ENCODE measurements at regions not wholly inside any gene's neighbourhood (a gene's known extent, or its start where the extent isn't known, plus 50 kb on each side); places are given as distances from the start of the nearest gene placed in this dataset.
"Not testable (repeated sequence)": the region's sequence is repeated elsewhere in the genome, so short reads cannot be mapped to it uniquely, and the experiment has no call there.

DNA sequence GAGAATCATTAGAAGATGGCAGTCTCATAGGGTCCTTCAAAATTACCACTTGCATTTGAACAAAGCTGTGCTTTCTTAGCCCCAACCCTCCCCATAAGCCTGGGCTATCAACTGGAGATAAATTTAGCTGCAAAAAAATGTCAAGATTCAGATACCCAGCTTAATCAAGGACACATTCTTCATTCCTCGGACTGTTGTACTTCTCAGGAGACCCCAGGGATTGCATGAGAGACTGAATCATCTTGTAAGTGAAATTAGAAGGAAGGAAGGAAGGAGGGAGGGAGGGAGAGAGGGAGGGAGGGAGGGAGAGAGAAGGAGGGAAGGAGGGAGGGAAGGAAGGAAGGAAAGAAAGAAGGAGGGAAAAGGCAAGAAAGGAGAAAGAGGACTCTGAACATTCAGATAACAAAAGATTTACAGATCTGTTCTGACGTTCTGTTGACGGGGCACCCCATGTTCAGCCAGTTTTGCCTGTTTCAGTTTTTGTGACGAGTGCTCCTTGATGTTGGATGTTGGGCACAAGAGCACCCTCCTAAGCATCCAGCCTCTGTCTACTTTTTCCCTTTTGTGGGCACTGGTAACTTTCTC lies 498.7 kb downstream of the PREX1 start:
- Mint-ChIP-seq H3K27me3 (ENCODE audit: unreplicated experiment) (peaks cover 29% of the 10 kb centered on the region), H3K36me3 (ENCODE audit: insufficient read depth, unreplicated experiment) (no peaks in the 10 kb centered on the region), H3K4me3 (ENCODE audit: low read depth, unreplicated experiment) (no peak overlapping the region), H3K4me1 (ENCODE audit: low read depth, unreplicated experiment) (peaks cover 18% of the 10 kb centered on the region), H3K27ac (ENCODE audit: unreplicated experiment) (no peak overlapping the region), H3K9me3 (ENCODE audit: low read depth, unreplicated experiment) (no peaks in the 10 kb centered on the region)
- intact Hi-C loops (cut with micrococcal nuclease; ENCODE audit: unreplicated experiment), result no loop called here
- no TSS peak for BruUV-seq (replicated peaks)
- no peak for DNase-seq
- TF ChIP-seq, protein P1, sequence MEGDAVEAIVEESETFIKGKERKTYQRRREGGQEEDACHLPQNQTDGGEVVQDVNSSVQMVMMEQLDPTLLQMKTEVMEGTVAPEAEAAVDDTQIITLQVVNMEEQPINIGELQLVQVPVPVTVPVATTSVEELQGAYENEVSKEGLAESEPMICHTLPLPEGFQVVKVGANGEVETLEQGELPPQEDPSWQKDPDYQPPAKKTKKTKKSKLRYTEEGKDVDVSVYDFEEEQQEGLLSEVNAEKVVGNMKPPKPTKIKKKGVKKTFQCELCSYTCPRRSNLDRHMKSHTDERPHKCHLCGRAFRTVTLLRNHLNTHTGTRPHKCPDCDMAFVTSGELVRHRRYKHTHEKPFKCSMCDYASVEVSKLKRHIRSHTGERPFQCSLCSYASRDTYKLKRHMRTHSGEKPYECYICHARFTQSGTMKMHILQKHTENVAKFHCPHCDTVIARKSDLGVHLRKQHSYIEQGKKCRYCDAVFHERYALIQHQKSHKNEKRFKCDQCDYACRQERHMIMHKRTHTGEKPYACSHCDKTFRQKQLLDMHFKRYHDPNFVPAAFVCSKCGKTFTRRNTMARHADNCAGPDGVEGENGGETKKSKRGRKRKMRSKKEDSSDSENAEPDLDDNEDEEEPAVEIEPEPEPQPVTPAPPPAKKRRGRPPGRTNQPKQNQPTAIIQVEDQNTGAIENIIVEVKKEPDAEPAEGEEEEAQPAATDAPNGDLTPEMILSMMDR (IDR thresholded peaks at IDR 0.05; ENCODE audit: unreplicated experiment), result no peak
- CTCF ChIA-PET, result interaction anchor here (0.5 to 1.7 kb wide), 7 partner anchors 10 to 1162 kb away, joined by 3 to 7 read pairs (median 4); no protein-coding TSS in a partner anchor

DNA sequence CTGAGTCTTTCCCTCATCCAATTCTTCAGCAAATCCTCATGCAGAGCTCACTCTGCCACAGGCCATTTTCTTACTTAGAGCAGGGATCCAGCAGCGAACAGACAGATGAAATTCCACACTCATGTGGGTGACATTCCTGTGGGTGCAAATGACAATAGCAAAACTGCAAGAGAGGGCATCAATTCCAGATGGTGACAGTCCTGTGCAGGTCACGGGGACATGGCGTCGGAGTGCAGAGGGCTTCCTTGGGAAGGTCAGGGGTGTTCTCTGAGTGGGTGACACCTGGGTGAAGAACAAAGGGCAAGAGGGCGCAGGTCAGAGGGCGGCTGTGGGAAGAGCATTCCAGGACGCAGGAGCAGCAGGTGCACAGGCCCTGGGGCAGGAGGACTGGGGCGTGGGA lies 500.0 kb downstream of the PREX1 start:
- DNase-seq; intact Hi-C loops (cut with micrococcal nuclease; ENCODE audit: unreplicated experiment); H3K4me3 Mint-ChIP-seq (ENCODE audit: low read depth, unreplicated experiment); H3K36me3 Mint-ChIP-seq (ENCODE audit: insufficient read depth, unreplicated experiment); BruUV-seq (replicated peaks); CTCF ChIA-PET; H3K9me3 Mint-ChIP-seq (ENCODE audit: low read depth, unreplicated experiment): not testable (repeated sequence)
- Mint-ChIP-seq H3K27me3 (ENCODE audit: unreplicated experiment) (peaks cover 29% of the 10 kb centered on the region), H3K4me1 (ENCODE audit: low read depth, unreplicated experiment) (peaks cover 18% of the 10 kb centered on the region), H3K27ac (ENCODE audit: unreplicated experiment) (peak overlapping the region; percentile 8)

DNA sequence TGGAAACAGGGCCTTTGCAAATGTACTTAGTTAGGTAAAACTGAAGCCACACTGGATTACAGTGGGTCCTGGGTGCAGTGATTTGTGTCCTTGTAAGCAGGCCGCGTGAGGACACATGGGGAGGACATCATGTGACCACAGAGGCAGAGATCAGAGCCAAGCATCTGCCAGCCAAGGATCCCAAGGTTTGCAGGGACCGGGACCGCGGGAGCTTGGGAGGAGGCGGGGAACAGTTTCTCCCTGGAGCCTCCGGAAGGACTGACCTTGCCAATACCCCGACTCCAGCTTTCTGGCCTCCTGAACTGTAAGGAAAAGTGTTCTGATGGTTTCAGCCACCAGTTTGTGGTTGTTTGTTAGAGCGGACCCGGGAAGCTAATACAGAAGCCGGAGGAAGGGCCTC lies 500.9 kb downstream of the PREX1 start:
- CTCF ChIA-PET, result no interaction called here
- no peaks in the 10 kb centered on the region for H3K9me3 Mint-ChIP-seq (ENCODE audit: low read depth, unreplicated experiment)
- DNase-seq, result no peak
- H3K4me1 Mint-ChIP-seq (ENCODE audit: low read depth, unreplicated experiment), result peaks cover 8% of the 10 kb centered on the region
- BruUV-seq (replicated peaks), result no TSS peak
- peaks cover 29% of the 10 kb centered on the region for H3K27me3 Mint-ChIP-seq (ENCODE audit: unreplicated experiment)
- TF ChIP-seq, protein P1 (IDR thresholded peaks at IDR 0.05; ENCODE audit: unreplicated experiment), result no peak
- H3K27ac Mint-ChIP-seq (ENCODE audit: unreplicated experiment), result no peak overlapping the region
- intact Hi-C loops (cut with micrococcal nuclease; ENCODE audit: unreplicated experiment), result no loop called here
- H3K36me3 Mint-ChIP-seq (ENCODE audit: insufficient read depth, unreplicated experiment), result no peaks in the 10 kb centered on the region
- no peak overlapping the region for H3K4me3 Mint-ChIP-seq (ENCODE audit: low read depth, unreplicated experiment)

DNA sequence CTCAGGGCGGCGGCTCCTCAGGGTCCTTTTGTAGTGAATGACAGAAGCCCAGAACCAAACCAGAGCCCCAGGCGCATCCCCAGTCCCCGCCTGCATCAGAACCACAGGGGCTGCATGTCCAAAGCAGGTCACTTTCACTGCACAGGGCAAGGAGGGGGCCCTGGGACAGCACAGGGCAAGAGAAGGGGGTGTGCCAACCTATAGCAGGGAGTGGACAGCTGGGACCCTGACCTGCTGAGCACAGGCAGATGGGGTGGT lies 501.4 kb downstream of the PREX1 start:
- no peak overlapping the region for H3K4me3 Mint-ChIP-seq (ENCODE audit: low read depth, unreplicated experiment)
- no peak overlapping the region for H3K27ac Mint-ChIP-seq (ENCODE audit: unreplicated experiment)
- no peak for DNase-seq
- no peaks in the 10 kb centered on the region for H3K9me3 Mint-ChIP-seq (ENCODE audit: low read depth, unreplicated experiment)
- H3K36me3 Mint-ChIP-seq (ENCODE audit: insufficient read depth, unreplicated experiment), result no peaks in the 10 kb centered on the region
- peaks cover 6% of the 10 kb centered on the region for H3K4me1 Mint-ChIP-seq (ENCODE audit: low read depth, unreplicated experiment)
- peaks cover 29% of the 10 kb centered on the region for H3K27me3 Mint-ChIP-seq (ENCODE audit: unreplicated experiment)
- TF ChIP-seq, protein P1 (IDR thresholded peaks at IDR 0.05; ENCODE audit: unreplicated experiment), result no peak
- BruUV-seq (replicated peaks), result no TSS peak
- CTCF ChIA-PET, result no interaction called here
- intact Hi-C loops (cut with micrococcal nuclease; ENCODE audit: unreplicated experiment), result no loop called here

- TF ChIP-seq, protein P1 (IDR thresholded peaks at IDR 0.05; ENCODE audit: unreplicated experiment), result no peak
- H3K4me1 Mint-ChIP-seq (ENCODE audit: low read depth, unreplicated experiment), result peaks cover 6% of the 10 kb centered on the region
- peaks cover 29% of the 10 kb centered on the region for H3K27me3 Mint-ChIP-seq (ENCODE audit: unreplicated experiment)
- no peak overlapping the region for H3K4me3 Mint-ChIP-seq (ENCODE audit: low read depth, unreplicated experiment)
- intact Hi-C loops (cut with micrococcal nuclease; ENCODE audit: unreplicated experiment), result no loop called here
- H3K9me3 Mint-ChIP-seq (ENCODE audit: low read depth, unreplicated experiment), result no peaks in the 10 kb centered on the region
- no TSS peak for BruUV-seq (replicated peaks)
- CTCF ChIA-PET, result no interaction called here
- no peak for DNase-seq
- no peak overlapping the region for H3K27ac Mint-ChIP-seq (ENCODE audit: unreplicated experiment)
- no peaks in the 10 kb centered on the region for H3K36me3 Mint-ChIP-seq (ENCODE audit: insufficient read depth, unreplicated experiment)
Measured at GRCh38 chr20:48325656-48326433, 502.0 kb downstream of the PREX1 start.
